ENCODE measurements at regions not wholly inside any gene's neighbourhood (a gene's known extent, or its start where the extent isn't known, plus 50 kb on each side); places are given as distances from the start of the nearest gene placed in this dataset.

DNA sequence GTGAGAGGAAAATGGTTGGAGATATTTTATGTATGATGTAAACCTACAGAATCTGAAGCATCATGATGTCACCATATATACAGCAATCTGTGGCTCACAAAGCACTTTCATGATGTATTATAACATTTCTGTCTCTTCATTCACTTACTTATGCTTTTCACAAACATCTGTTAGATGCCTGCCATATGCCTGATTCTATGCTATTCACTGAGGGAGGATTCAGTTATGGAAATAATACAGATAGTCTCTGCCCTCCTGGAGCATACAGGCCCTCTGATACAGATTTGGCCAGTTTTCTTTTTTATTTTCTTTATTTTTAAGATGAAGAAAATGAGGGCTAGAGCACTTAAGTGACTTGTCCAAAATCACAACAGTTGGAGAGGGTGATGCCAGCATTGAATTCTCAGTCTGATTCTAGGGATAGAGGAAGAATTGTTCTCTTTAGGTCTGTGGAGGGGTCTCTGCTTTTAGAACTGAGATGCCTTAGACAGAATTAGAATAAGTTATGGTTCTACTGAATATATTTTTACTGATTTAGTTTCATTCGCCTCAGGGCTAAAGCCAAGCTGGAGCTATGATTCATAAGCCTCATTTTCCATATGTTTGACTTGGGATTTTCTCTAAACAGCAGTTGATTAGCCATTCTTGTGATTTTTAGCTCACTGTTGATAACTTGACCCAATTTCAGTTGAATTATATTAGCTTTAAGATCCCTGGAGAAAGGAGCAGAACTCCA lies 636.4 kb downstream of the PRELID2 start:
- no peak overlapping the region for H3K27ac ChIP-seq
- H3K9me3 ChIP-seq: no peaks in the 10 kb centered on the region
- 69 to 100% (median 87%) methylated on average over 1 of the region's 1 CpG for WGBS, 5 donors
- TF ChIP-seq POLR2A (IDR thresholded peaks at IDR 0.05): no peak
- no peak for TF ChIP-seq EP300 (IDR thresholded peaks at IDR 0.05)
- TF ChIP-seq, protein P1, sequence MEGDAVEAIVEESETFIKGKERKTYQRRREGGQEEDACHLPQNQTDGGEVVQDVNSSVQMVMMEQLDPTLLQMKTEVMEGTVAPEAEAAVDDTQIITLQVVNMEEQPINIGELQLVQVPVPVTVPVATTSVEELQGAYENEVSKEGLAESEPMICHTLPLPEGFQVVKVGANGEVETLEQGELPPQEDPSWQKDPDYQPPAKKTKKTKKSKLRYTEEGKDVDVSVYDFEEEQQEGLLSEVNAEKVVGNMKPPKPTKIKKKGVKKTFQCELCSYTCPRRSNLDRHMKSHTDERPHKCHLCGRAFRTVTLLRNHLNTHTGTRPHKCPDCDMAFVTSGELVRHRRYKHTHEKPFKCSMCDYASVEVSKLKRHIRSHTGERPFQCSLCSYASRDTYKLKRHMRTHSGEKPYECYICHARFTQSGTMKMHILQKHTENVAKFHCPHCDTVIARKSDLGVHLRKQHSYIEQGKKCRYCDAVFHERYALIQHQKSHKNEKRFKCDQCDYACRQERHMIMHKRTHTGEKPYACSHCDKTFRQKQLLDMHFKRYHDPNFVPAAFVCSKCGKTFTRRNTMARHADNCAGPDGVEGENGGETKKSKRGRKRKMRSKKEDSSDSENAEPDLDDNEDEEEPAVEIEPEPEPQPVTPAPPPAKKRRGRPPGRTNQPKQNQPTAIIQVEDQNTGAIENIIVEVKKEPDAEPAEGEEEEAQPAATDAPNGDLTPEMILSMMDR (IDR thresholded peaks at IDR 0.05): no peak
- TF ChIP-seq POLR2AphosphoS5 (IDR thresholded peaks at IDR 0.05): no peak
- DNase-seq: no peak
- no peaks in the 10 kb centered on the region for H3K36me3 ChIP-seq
- H3K4me1 ChIP-seq: no peaks in the 10 kb centered on the region
- intact Hi-C loops (cut with DNase I; ENCODE audit: low total_unique reads): no loop called here
- H3K4me3 ChIP-seq: no peak overlapping the region
- no peaks in the 10 kb centered on the region for H3K27me3 ChIP-seq

DNA sequence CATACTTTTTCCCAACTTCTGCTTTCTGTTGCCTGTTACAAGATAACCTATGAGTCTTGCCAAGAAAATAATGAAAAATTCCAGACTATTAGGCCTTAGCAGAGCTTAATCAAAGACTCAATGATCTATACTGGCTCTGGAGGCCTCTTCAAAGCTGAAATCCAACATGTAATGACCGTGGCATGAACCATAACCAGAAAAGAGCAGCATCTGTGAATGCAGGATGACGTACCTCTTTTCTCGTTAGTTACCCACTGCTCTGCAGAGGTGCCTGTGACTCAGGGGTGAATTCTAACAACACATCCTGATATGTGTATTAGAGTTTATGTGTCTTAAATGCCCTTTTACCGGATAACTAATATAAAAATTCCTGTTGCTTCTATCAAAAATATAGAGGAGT lies 645.4 kb downstream of the PRELID2 start:
- H3K27ac ChIP-seq: no peak overlapping the region
- H3K9me3 ChIP-seq: peaks cover 0 to 3% (median 0%) of the 10 kb centered on the region in 4 donors
- no peaks in the 10 kb centered on the region for H3K36me3 ChIP-seq
- DNase-seq: no peak
- WGBS, 5 donors: 69 to 87% (median 83%) methylated on average over 4 of the region's 4 CpGs
- no peak overlapping the region for H3K4me3 ChIP-seq
- intact Hi-C loops (cut with DNase I; ENCODE audit: low total_unique reads): no loop called here
- no peak for TF ChIP-seq POLR2AphosphoS5 (IDR thresholded peaks at IDR 0.05)
- TF ChIP-seq, protein P1 (IDR thresholded peaks at IDR 0.05): no peak
- no peak for TF ChIP-seq EP300 (IDR thresholded peaks at IDR 0.05)
- TF ChIP-seq POLR2A (IDR thresholded peaks at IDR 0.05): no peak
- no peaks in the 10 kb centered on the region for H3K4me1 ChIP-seq
- H3K27me3 ChIP-seq: no peaks in the 10 kb centered on the region

DNA sequence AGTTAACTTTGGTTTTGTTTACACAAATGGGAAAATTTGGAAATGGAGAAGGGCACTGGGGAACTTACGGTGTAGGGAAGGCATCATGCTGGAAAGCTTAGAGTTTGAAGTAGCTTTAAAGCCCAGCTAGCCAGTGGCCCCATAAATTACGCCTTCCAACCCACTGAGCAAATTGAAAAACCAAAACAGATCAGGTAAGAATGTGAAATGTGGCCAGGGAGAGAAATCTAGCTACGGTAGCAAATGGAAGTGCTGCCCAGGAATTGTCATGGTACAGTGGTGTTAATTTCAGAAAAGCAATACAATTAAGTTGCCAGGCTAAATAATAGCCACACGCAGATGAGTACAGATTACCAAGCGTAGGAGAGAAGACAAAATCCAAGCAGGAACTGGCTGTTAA lies 654.8 kb downstream of the PRELID2 start:
- no peak for TF ChIP-seq POLR2A (IDR thresholded peaks at IDR 0.05)
- no peak for TF ChIP-seq POLR2AphosphoS5 (IDR thresholded peaks at IDR 0.05)
- no peak for TF ChIP-seq EP300 (IDR thresholded peaks at IDR 0.05)
- TF ChIP-seq, protein P1 (IDR thresholded peaks at IDR 0.05): no peak
- intact Hi-C loops (cut with DNase I; ENCODE audit: low total_unique reads): no loop called here
- Histone ChIP-seq H3K4me3 (no peak overlapping the region), H3K27ac (no peak overlapping the region), H3K36me3 (no peaks in the 10 kb centered on the region), H3K4me1 (no peaks in the 10 kb centered on the region), H3K27me3 (no peaks in the 10 kb centered on the region), H3K9me3 (no peaks in the 10 kb centered on the region)
- DNase-seq: no peak
- WGBS, 5 donors: 71 to 78% (median 75%) methylated on average over 5 of the region's 5 CpGs

DNA sequence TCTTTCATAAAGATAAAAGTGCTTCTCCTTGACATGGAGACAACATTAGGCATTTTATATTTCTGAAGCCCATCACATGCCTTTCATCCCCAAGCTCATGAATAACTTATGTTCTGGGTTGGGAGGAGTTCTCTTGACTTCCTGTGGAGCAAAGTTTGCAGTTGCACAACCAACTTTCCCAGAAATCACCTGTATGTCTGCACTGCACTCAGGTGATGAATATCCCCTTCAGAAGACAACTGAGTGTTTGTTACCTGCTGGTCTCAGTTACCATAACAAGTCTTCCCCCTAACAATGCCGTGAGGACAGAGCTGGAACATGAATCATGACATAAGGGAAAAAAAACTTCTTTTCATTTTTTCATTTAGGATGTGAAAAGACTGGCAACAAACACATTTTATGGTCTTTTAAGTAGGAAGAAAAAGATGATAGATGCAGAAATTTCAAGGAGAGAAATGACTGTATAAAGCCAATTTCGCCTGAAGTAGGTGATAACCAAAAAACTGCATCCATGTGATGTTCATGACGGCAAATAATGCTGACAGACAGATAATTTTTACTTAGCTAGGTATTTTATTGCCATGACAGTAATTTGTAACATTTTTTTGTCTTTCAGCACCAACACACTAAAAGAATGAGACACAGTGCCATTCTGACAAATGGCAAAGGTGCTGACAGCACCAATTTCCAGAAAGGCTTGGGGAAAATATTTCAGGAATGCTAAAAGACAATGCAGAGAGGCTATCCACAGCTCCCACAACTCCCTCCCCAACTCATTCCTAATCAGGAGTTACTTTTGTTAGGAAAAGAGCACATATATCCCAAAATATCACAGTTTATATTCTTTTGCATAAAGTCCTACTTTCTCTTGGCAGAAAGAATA lies 656.3 kb downstream of the PRELID2 start:
- Histone ChIP-seq H3K9me3 (no peaks in the 10 kb centered on the region), H3K27me3 (no peaks in the 10 kb centered on the region), H3K36me3 (no peaks in the 10 kb centered on the region), H3K4me1 (no peaks in the 10 kb centered on the region), H3K27ac (no peak overlapping the region), H3K4me3 (no peak overlapping the region)
- TF ChIP-seq POLR2A (IDR thresholded peaks at IDR 0.05) (no peak), POLR2AphosphoS5 (IDR thresholded peaks at IDR 0.05) (no peak), EP300 (IDR thresholded peaks at IDR 0.05) (no peak)
- TF ChIP-seq, protein P1 (IDR thresholded peaks at IDR 0.05): no peak
- intact Hi-C loops (cut with DNase I; ENCODE audit: low total_unique reads): no loop called here
- whole genome bisulfite sequencing, 5 donors: 64 to 76% (median 72%) methylated on average over 3 of the region's 3 CpGs
- peak in 1 of 2 donors; percentile 12 for DNase-seq

Measured in stomach (tissue), 8 donors.